ENCODE measurements at regions not wholly inside any gene's neighbourhood (a gene's known extent, or its start where the extent isn't known, plus 50 kb on each side); places are given as distances from the start of the nearest gene placed in this dataset.

DNA sequence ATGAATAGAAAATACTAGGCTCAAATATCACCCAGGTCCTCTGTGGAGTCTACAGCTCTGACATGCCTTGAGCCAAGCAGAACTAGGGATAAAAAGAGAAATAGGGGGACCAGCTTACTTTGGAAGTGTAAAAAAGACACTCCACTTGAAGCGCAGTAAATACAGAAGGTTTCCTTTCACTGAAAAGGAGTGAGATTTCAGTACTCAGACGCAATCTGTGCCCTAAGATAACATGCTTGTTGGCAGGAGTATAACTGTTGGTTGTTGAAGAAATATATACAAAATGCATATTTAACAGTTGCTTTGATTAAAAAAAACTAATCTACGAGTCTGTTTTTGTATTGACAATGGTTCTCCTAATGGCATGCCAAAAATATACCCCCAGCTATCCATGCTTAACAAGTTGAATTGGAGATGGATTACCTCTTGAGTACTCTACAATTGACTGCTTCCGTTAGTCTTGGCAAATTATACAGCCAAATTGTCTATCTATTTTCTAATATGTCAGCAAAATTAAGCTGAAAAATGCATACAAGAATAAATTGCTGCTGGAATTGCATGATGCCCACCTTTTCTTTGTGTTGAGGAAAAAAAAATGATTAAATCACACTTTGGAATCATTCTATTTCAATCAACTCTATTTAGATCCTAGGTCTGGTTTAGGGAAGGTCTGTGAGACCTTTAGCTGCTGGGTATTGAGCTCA lies 91.6 kb downstream of the FAT3 start:
- TF ChIP-seq CTCF (conservative IDR thresholded peaks at IDR 0.05 in 1 of 2, IDR thresholded peaks at IDR 0.05 in 1 of 2; ENCODE audit: low read depth in 1 of 2, low read length in 2 of 2) (no peak), EZH2 (IDR thresholded peaks at IDR 0.05; ENCODE audit: low read length, missing control alignments) (no peak)
